Stimulated activated naive CD4-positive, alpha-beta T cell treated with Interleukin-2 at 50 U/mL for 16 hours (primary cell): ENCODE measurements at regions not wholly inside any gene's neighbourhood (a gene's known extent, or its start where the extent isn't known, plus 50 kb on each side); places are given as distances from the start of the nearest gene placed in this dataset.

ENCODE experiments used
- DNase-seq: peaks from one replicate; lab custom pipeline; 2025; lab: John Stamatoyannopoulos, UW

DNA sequence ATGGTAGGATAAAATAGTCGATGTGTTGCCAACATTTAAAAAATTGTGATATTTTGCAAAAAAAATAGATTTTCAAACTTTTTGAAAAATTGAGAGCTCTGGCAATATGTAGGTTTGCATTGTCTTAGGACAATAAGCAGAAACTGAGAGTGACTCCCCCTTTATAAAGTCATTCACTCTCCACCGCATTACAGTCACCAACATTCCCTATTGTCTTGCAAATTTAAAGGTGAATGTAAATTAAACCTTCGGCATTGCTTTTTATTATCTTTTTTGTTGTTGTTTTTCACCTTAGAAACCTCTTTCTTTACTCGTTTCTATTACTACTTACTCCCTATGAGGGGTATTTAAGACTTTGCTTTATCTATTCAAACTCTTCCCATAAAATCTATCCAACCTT is 944.2 kb downstream of the DTWD2 start:
- DNase-seq: no peak

DNA sequence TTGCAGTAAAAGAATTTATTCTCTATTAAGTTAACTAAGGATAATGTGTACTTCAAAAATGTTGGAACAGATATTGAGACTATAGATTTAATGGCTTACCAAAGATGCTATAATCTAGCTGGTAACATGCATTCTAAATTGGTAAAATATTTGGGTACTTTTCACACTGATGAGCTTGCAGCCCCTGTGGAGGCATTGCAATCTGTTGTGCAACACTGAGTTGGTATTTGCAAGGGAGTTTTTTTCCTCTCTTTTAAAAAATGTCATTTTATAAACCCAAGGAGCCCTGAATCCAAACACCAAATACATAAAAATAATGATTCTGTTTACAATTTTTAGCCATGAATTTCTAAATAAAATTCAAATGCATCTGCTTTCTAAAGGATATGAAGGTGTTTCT is 944.8 kb downstream of the DTWD2 start:
- DNase-seq: no peak

DNA sequence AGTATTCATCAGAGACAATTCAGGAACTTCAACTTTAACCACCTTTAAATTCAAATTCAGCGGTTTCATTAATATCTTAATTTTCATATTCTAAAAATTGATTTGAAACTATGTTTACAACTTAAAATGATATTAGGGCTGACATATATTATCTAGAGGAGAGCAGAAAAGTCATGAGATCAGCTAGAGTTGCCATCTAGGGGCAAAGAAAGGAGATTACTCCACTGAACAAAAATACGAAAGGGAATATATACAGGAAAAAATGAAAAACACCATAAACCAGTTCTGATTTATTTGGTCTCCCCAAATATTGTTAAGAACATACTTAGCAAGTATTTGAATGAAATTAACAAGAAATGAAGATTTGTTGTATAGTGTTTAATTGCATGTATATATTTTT is 946.3 kb downstream of the DTWD2 start:
- DNase-seq: no peak

DNA sequence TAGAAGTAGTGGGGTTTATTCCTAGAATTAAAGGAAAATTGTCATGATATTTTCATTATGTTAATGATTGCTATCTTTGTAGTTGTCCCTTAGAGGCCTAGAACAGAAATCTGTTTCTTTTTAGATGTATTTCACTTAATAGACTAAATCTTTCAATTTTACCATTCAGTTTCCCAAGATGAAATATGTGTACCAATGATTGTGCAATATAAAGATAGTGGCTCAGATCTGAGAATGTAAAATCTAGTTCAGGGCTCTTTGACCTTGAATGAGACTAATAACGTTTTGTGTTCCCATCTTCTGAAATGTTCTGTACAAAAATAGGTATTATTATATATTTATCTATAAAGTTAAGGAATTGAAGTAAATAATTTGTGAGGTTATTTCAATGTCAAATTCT is 947.9 kb downstream of the DTWD2 start:
- no peak for DNase-seq

DNA sequence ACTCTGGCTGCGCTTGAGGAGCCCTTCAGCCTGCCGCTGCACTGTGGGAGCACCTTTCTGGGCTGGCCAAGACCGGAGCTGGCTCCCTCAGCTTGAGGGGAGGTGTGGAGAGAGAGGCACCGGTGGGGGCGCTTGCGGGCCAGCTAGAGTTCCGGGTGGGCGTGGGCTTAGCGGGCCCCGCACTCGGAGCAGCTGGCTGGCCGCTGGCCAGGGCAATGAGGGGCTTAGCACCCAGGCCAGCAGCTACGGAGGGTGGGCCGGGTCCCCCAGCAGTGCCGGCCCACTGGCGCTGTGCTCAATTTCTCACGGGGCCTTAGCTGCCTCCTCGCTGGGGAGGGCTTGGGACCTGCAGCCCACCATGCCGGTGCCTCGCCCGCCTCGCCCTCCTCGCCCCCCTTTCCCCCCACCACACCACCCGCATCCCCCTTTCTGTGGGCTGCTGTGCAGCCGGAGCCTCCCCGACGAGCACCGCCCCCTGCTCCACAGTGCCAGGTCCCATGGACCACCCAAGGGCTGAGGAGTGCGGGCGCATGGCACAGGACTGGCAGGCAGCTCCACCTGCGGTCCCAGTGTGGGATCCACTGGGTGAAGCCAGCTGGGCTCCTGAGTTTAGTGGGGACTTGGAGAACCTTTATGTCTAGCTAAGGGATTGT is 954.5 kb downstream of the DTWD2 start:
- DNase-seq: no peak

DNA sequence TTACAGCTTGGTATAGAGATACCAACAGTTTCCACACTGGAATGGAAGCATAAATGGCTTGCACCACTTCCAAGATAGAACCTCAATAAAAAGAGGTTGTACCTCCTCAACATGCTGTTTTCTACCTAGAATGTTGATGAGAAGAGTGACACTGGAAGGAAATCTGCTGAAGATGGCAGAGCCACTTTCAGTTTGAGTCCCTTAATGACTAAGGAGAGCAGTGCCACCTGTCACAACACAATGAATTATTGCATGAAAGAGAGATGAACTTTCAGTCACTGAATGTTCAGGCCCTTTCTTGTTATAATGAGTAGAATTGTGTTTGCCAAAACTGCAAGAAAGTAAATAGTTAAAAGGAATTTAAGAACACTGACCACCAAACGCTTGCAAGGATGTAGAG is 958.5 kb downstream of the DTWD2 start:
- no peak for DNase-seq

DNA sequence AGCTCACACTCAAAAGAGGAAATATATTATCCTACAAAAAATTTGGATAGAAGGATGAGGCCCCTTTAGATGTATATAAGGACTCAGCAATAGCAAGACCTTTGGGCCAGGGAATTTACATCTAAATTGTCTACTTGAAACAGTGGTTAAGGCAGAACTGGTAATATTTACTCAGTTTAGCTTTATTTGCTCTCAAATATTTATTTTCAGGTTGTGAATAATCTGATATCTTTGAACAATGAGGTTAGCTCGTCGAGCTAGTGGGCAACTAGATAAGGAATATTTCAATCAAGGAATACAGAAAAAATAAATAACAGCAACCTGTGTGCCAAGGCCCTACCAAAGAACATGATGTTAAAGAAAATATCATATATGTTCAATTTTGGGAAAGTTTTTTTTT is 966.3 kb downstream of the DTWD2 start:
- no peak for DNase-seq

DNA sequence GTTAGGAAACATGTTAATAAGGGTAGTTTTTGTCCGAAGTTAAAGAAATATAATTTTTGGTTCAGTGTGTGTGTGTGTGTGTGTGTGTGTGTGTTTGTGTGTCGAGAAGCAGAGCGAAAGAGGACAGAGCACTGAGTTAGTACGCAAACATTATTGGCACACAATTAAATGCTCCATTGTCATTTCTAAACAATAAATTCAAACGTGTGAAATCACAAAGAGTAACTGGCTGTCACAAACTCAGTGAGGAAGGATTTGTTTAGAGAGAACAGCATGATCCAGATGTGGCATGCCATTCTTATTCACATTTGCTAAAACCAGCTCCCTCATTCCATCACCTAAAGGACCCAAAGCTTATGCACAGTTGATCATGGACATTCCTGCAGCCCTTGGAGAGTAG is 970.8 kb downstream of the DTWD2 start:
- no peak for DNase-seq

DNA sequence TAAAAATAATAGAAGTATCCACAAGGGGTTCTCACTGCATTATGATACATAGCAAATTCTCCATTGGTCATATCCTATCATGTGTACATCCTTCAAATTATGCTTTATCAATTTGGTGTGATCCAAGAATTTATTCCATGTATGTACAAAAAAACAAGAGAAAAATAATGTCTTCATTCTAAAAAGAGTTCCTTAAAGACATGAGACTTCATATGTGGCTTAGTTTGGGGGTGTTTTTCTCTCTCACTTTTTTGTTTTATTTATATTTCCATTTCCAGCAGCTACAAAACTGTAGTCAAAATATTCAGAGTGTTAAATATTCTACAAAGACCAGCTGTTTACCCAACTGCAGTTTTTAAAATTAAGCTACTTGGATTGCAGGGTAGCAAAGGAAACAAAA is 972.0 kb downstream of the DTWD2 start:
- DNase-seq: no peak

DNA sequence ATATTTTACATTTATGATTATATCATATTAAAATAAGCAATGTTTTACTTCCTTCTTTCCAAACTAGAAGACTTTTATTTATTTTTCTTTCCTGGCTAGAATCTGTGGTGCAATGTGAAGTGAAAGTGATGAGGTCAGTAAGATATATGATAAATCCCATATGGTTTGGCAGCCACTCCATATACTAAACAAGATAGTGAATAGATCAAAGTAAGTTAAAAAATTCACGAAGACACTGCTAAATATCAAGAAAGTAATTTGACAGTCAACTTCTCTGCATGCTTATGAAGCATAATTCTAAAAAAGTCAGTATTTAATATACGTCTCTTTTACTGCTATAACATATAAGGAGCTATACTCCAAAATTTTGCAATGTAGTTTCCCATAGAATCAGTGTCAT is 972.8 kb downstream of the DTWD2 start:
- DNase-seq: no peak

DNA sequence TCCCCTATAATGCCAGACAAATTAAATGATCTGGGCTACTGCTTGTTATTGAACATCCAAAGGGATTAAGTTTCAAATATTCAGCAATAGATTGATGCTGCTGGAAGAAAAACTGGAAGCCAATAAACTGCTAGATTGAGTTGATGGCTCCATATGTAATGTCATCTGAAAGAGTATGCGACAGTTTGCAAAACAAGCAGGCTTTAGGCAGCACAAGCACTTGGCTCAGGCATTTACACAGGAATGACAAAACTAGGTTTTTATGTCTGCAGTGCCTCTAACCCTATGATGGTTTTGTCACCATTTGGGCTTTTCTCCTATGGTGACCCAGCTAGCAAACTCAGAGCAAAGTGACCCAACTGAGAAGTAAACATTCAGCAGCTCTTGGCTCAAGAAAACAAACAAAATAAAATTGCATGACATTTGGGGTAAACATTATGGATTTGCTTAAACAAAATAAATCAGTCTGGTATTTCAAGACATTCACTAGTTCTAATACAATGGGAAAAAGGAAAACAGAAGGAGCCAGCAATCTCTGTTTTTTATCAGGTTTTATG is 978.5 kb downstream of the DTWD2 start:
- no peak for DNase-seq

DNA sequence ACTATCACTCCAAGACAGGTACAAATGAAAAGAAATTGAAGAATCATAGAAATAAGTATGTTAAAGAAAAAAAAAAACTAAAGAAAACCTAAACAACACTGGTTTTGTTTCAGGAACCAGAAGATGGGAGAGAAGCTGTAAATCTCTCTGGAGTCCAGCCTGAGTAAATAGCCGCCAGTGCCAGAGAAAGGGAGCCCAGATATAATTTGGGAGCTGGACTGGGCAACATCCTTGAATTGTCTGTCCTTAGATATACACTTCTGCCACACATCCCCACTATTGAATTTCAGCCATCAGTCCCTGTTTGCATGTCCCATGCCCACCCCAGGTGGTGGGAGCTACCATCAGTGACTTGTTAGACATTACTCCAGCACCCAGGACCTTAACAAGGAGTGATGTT is 979.6 kb downstream of the DTWD2 start:
- DNase-seq: no peak

DNA sequence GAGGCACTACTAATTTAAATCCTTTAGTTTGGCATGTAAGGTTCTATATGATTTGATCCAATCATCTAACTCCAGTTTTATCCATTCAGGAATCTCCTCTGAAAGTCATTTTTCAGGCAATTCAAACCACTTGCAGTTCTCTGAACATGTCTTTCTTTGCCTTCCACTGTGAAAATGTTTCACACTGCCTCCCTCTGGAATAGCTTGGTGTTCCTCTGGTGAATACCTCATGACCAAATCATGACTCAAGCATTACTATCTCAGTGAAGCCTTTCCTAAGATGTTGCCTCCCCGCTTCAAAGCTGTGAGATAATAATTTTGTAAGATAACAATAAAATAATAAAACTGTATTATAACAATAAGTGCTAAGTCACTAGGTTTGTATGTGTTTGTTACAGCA is 981.1 kb downstream of the DTWD2 start:
- no peak for DNase-seq

DNA sequence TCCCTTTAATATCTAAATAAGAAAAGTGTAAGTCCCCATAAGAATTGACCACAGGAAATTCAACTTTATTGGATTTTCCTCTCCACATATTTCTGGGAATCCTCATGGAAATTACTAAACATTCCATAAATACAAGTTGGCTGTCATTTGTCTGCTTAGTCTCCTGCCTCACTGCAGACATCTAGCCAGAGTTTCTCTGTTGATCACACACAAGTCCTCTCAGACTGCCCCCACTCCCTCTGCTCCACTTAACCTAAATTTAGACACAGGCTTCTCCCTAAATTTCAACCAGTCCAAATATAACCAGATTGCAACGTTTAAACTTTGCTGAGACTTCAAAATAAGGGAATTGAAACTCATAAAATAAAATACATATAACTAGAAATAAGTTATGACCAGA is 982.1 kb downstream of the DTWD2 start:
- DNase-seq: no peak

DNA sequence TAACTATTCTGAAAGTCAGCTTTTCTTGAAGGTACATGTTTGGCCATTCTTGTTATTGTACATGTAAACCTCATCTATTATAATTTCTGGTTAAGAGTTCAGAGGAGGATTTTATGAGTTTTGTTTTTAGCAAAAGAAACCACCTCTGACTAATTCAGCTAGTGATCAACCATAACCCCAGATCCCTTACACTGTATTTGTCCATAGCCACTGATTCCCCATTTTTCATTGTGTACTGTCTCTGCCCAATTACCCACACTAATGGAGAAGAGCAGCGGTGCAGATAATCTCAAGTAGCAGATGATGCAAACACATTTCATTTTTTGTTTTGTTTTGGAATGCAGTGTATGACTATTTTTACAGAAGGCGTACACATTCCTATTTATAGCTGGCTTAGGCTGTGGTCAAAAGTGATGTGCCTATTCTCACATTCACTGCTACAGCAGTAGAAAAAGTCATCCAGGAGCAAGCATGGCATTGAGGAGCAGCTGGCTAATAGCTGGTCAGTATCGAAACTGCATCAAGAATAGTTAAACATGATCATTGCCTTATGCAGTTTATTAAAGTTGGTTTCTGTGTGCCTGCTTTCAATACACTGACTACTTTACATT is 988.3 kb downstream of the DTWD2 start:
- DNase-seq: no peak

DNA sequence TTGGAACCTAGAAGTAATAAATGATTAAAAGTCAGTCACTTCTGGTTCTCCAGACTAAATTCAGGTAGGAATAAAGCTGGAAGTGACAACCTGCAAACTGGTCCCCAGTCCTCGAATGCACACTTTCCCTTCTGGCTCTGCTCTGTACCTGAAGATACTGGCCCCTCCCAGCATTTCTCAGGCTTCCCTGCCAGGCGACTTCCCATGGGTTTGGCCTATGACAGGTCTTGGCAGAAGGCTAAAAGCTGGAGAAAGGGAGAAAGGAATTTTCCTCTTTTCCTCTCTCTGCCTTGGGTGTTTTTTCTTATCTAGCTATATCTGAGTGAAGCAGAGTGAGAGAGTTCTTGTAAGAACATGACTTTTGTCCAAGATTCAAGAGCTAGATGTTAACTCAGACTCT is 1005.7 kb downstream of the DTWD2 start:
- no peak for DNase-seq

DNA sequence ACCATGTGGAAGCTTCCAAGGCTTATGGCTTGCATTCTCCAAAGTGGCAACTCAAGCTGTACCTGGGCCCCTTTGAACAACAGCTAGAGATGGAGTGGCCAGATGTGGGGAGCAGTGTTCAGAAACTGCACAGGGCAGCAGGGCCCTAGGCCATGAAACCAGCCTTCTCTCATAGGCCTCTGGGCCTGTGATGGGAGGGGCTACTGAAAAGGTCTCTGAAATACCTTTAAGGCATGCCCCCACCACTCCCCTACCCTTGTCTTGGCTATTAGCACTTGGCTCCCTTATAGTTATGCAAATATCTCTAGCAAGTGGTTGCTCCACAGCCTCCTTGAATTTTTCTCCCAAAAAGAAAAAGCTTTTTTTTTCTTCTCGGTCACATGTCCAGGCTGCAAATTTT is 1014.6 kb downstream of the DTWD2 start:
- DNase-seq: no peak

DNA sequence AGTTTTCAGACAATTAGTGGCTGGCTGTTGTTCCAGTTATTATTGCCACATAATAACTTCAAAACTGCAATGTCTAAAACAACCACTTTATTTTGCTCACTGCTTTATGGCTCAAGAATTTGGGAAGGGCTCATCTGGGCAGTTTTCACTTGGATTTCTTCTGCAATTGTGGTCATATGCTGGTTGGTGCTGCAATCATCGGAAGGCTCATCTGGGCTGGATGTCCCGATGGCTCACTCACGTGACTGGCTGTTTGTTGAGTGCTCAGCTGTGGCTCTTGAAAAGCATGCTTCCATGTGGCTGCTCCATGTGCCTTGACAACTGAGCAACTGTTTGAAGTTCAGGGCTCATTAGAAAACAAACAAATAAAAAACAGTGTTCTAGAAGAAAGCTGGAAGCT is 1032.5 kb downstream of the DTWD2 start:
- no peak for DNase-seq

DNA sequence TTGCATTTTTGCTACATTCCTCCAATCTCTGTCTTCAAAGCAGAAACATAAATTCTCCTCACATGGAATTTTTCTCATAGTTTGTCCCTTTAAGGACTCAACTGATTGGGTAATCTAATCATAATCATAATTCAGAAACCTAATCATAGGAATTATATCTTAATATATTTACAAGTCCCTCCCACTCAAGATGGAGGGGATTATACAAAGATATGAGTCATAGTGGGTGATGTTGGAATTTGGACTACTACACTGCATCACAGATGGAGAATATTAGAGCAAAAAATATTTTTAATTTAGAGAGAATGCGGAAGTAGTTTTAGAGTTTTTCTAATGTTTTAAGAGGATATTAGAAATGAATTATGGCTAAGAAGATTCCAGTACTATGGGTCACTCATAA is 1034.0 kb downstream of the DTWD2 start:
- DNase-seq: no peak

DNA sequence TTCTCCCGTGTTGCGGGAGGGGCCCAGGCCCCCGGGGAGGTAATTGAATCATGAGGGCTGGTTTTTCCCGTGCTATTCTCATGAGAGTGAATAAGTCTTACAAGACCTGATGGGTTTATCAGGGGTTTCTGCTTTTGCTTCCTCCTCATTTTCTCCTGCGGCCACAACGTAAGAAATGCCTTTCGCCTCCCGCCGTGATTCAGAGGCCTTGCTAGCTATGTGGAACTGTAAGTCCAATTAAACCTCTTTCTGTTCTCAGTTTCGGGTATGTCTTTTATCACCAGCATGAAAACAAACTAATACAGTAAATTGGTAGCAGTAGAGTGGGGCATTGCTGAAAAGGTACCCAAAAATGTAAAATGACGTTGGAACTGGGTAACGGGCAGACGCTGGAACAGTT is 1035.1 kb downstream of the DTWD2 start:
- no peak for DNase-seq

DNA sequence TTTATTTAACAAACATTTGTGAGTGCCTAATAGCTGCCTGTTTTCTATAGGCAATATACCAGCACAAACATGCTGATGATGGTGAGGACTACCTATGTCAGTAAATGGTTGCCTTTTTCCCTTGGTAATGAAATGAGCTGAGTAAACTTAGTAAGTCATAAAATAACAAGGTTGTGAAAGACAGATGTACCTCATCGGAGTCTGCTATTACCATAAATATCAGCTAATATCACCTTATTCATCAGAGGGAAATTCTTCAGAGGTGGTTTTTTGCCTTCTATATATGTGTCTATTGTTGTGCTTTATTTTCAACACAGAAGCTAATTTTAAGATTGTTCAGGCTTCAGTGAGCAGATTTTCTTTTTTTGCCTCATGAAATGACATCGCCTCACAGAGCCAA is 1040.5 kb downstream of the DTWD2 start:
- DNase-seq: no peak

DNA sequence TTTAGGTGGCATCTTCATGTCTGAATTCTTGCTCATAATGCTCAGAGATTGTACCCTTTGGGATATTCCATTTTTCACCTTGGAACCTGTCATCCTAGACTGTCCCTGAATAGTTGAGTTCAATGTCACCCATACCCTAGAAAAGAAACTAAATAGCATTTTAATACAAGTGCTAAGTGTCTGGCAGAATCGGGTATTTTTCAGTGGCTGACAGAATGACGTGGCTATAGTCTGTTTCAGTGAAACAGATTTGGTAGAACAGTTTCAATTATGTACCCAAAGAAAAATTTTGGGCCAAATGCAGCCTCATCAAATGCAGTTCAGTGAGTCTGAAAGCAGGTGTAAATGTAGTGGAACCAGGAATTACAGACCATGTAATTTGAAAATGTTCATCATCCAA is 1041.2 kb downstream of the DTWD2 start:
- DNase-seq: no peak

DNA sequence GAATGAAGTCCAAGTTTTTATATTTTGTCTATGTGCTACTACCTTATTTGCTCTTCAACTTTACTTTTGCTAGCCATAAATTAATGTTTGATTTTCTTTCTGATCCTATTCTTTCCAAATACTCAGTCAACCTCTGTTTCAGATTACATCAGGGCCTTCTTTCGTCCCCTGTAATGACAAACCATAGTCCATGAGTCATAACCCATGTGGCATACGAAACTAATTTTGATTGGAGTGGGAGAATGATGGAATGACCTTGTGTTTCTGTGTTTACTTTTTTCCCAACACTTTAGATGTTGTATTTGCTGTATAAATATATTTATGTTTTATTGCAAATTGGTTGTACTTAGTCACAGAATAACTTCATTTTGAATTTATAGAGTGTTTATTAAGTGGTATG is 1043.1 kb downstream of the DTWD2 start:
- DNase-seq: no peak

DNA sequence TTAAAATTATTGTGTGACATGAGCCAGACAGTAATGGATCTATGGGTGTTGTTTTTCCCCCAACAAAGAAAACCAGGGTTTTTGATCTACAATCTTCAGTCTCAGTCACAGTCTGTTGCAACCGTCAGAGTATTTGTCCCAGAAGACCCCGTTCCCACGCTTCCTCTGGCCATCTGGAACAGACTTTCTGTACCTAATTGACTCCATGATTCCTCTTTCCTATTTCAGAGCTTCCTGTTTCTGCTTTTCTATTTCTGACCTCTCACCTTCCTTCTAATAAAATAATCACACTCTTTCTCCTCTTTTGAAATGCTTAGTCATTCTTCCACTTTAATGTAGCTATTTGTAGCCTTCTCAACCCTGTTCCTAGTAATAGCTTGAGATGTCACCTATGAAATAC is 1044.8 kb downstream of the DTWD2 start:
- no peak for DNase-seq
